ENCODE measurements at regions not wholly inside any gene's neighbourhood (a gene's known extent, or its start where the extent isn't known, plus 50 kb on each side); places are given as distances from the start of the nearest gene placed in this dataset.

GRCh38 chr9:12903316-12903715, 128.5 kb downstream of the LURAP1L start:
- Mint-ChIP-seq H3K9me3 (no peaks in the 10 kb centered on the region), H3K27ac (no peak overlapping the region), H3K4me3 (no peak overlapping the region), H3K4me1 (ENCODE audit: low read depth) (no peaks in the 10 kb centered on the region), H3K36me3 (ENCODE audit: low read depth) (no peaks in the 10 kb centered on the region), H3K27me3 (ENCODE audit: insufficient read depth) (no peaks in the 10 kb centered on the region)
- DNase-seq: no peak
- no peak for TF ChIP-seq CTCF (IDR thresholded peaks at IDR 0.05)

GRCh38 chr9:12904261-12905000, 129.6 kb downstream of the LURAP1L start:
- Mint-ChIP-seq H3K4me1 (ENCODE audit: low read depth) (no peaks in the 10 kb centered on the region), H3K9me3 (no peaks in the 10 kb centered on the region), H3K4me3 (no peak overlapping the region), H3K27ac (no peak overlapping the region), H3K36me3 (ENCODE audit: low read depth) (no peaks in the 10 kb centered on the region), H3K27me3 (ENCODE audit: insufficient read depth) (no peaks in the 10 kb centered on the region; the same call in 1 of the 2 replicates)
- no peak for DNase-seq
- TF ChIP-seq CTCF (IDR thresholded peaks at IDR 0.05): no peak

GRCh38 chr9:12906646-12907045, 131.8 kb downstream of the LURAP1L start:
- Mint-ChIP-seq H3K27me3 (ENCODE audit: insufficient read depth) (no peaks in the 10 kb centered on the region; the same call in 1 of the 2 replicates), H3K36me3 (ENCODE audit: low read depth) (no peaks in the 10 kb centered on the region), H3K9me3 (no peaks in the 10 kb centered on the region), H3K4me3 (no peak overlapping the region), H3K4me1 (ENCODE audit: low read depth) (no peaks in the 10 kb centered on the region), H3K27ac (no peak overlapping the region)
- DNase-seq: no peak
- TF ChIP-seq CTCF (IDR thresholded peaks at IDR 0.05): no peak

- H3K27ac Mint-ChIP-seq: no peak overlapping the region
- H3K4me3 Mint-ChIP-seq: no peak overlapping the region
- no peaks in the 10 kb centered on the region for H3K9me3 Mint-ChIP-seq
- H3K36me3 Mint-ChIP-seq (ENCODE audit: low read depth): no peaks in the 10 kb centered on the region
- no peaks in the 10 kb centered on the region; the same call in 1 of the 2 replicates for H3K27me3 Mint-ChIP-seq (ENCODE audit: insufficient read depth)
- TF ChIP-seq CTCF (IDR thresholded peaks at IDR 0.05): no peak
- DNase-seq: no peak
- H3K4me1 Mint-ChIP-seq (ENCODE audit: low read depth): no peaks in the 10 kb centered on the region
These were observed 134.1 kb downstream of the LURAP1L start for GRCh38 chr9:12908895-12909294.

- no peak for DNase-seq
- H3K4me1 Mint-ChIP-seq (ENCODE audit: low read depth): no peaks in the 10 kb centered on the region
- no peak overlapping the region for H3K4me3 Mint-ChIP-seq
- no peak overlapping the region for H3K27ac Mint-ChIP-seq
- H3K36me3 Mint-ChIP-seq (ENCODE audit: low read depth): no peaks in the 10 kb centered on the region
- no peaks in the 10 kb centered on the region for H3K9me3 Mint-ChIP-seq
- H3K27me3 Mint-ChIP-seq (ENCODE audit: insufficient read depth): no peaks in the 10 kb centered on the region; the same call in 1 of the 2 replicates
- no peak for TF ChIP-seq CTCF (IDR thresholded peaks at IDR 0.05)
These were observed 140.6 kb downstream of the LURAP1L start for GRCh38 chr9:12915366-12915954.

Data from HFFc6 (cell line).